ENCODE measurements at regions not wholly inside any gene's neighbourhood (a gene's known extent, or its start where the extent isn't known, plus 50 kb on each side); places are given as distances from the start of the nearest gene placed in this dataset.

DNA sequence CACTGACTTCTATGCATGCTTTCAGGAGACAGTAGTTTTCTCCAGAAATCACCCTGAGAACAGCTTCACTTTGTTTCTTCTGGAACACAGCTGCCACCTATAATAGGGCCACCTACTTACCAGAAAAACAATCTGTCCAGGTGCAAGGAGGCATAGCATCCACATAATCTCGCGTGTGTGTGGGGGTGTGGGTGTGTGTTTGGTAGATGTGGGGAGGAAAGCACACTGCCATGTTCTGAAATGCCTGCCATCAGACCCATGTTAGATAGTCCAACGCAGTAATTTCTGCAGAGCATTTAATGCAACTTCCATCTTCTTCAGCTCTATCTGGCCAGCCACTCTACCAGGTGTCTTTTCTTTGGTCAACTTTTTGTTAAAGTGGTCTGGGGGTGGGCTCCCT lies 102.9 kb downstream of the ACER2 start:
- TF ChIP-seq, protein P1, sequence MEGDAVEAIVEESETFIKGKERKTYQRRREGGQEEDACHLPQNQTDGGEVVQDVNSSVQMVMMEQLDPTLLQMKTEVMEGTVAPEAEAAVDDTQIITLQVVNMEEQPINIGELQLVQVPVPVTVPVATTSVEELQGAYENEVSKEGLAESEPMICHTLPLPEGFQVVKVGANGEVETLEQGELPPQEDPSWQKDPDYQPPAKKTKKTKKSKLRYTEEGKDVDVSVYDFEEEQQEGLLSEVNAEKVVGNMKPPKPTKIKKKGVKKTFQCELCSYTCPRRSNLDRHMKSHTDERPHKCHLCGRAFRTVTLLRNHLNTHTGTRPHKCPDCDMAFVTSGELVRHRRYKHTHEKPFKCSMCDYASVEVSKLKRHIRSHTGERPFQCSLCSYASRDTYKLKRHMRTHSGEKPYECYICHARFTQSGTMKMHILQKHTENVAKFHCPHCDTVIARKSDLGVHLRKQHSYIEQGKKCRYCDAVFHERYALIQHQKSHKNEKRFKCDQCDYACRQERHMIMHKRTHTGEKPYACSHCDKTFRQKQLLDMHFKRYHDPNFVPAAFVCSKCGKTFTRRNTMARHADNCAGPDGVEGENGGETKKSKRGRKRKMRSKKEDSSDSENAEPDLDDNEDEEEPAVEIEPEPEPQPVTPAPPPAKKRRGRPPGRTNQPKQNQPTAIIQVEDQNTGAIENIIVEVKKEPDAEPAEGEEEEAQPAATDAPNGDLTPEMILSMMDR (IDR thresholded peaks at IDR 0.05) = no peak
- no peaks in the 10 kb centered on the region for H3K36me3 ChIP-seq (ENCODE audit: low read depth)
- ATAC-seq (no peak), DNase-seq (no peak)
- intact Hi-C loops (cut with DNase I, micrococcal nuclease) = no loop called here
- H3K9me3 ChIP-seq = no peaks in the 10 kb centered on the region
- H3K4me1 ChIP-seq (ENCODE audit: low read depth) = no peaks in the 10 kb centered on the region
- no peak overlapping the region for H3K4me3 ChIP-seq

DNA sequence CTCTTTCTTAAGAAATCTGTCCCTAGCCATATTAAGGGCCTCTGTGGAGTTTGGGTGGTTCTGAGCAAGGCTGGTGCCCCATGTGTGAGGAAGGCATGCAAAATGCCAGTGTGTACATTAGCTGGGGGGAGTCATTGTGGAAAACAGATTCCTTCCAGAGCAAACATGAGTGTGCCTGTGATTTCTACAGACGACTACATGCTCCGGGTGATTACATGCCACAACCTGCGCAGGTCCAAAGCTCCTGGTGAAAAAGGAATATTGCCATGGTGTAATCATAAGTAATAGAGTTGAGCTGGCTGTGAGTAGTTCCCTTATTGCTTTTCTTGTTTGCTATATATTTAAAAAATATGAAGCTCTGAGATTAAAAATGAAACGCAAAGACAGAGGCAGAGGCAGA lies 102.1 kb downstream of the ACER2 start:
- no peak for DNase-seq
- no peak for ATAC-seq
- TF ChIP-seq, protein P1 (IDR thresholded peaks at IDR 0.05) = no peak
- intact Hi-C loops (cut with DNase I, micrococcal nuclease) = no loop called here
- Histone ChIP-seq H3K9me3 (no peaks in the 10 kb centered on the region), H3K4me1 (ENCODE audit: low read depth) (no peaks in the 10 kb centered on the region), H3K36me3 (ENCODE audit: low read depth) (no peaks in the 10 kb centered on the region), H3K4me3 (no peak overlapping the region)

All from mucosa of descending colon (tissue), 3 donors.